GM23338 (cell line): ENCODE measurements at regions not wholly inside any gene's neighbourhood (a gene's known extent, or its start where the extent isn't known, plus 50 kb on each side); places are given as distances from the start of the nearest gene placed in this dataset.

Source experiments
- ATAC-seq: fragments of 200-7000 bp; cut with Tn5 transposase; 3 replicates; pipeline ENCODE4 v1.9.1; 2020
- DNase-seq: peaks from one replicate; pipeline ENCODE4 v3.0.0-alpha.2; 2015; ENCODE audit warnings: low spot score
- H2AFZ ChIP-seq: fragments of 200-600 bp; sonication (generic); 2 replicates; pipeline ENCODE4 v1.8.0; 2016; ENCODE audit warnings: antibody characterized with exemption, mild to moderate bottlenecking, moderate library complexity
- H3F3A ChIP-seq: fragments of 200-600 bp; sonication (generic); replicated peaks from 2 replicates; pipeline ENCODE4 v1.8.0; 2017; ENCODE audit warnings: antibody characterized with exemption, mixed run types, low read depth
- H3K27ac ChIP-seq: fragments of 200-600 bp; sonication (generic); 2 replicates; pipeline ENCODE4 v1.6.1; 2016; ENCODE audit warnings: low read depth
- H3K27me3 ChIP-seq: fragments of 200-600 bp; sonication (generic); 2 replicates; pipeline ENCODE4 v1.8.0; 2016; ENCODE audit warnings: mild to moderate bottlenecking, mixed run types, moderate library complexity; ENCODE audit not compliant: insufficient read depth
- H3K36me3 ChIP-seq: fragments of 200-600 bp; sonication (generic); 2 replicates; pipeline ENCODE4 v1.8.0; 2016; ENCODE audit warnings: mild to moderate bottlenecking; ENCODE audit not compliant: insufficient read depth
- H3K4me1 ChIP-seq: fragments of 200-600 bp; sonication (generic); 2 replicates; pipeline ENCODE4 v1.8.0; 2016; ENCODE audit warnings: mild to moderate bottlenecking, moderate library complexity; ENCODE audit not compliant: insufficient read depth
- H3K4me2 ChIP-seq: fragments of 200-600 bp; sonication (generic); 2 replicates; pipeline ENCODE4 v1.7.1; 2017; ENCODE audit warnings: mixed run types
- H3K4me3 ChIP-seq: fragments of 200-600 bp; sonication (generic); 2 replicates; pipeline ENCODE4 v1.6.1; 2016; ENCODE audit warnings: mixed run types
- H3K79me2 ChIP-seq: fragments of 200-600 bp; sonication (generic); replicated peaks from 2 replicates; pipeline ENCODE4 v1.8.0; 2017; ENCODE audit warnings: mild to moderate bottlenecking; ENCODE audit not compliant: insufficient read depth
- H3K9me2 ChIP-seq: fragments of 200-600 bp; sonication (generic); 2 replicates; pipeline ENCODE4 v1.8.0; 2017; ENCODE audit not compliant: insufficient read depth
- H4K20me1 ChIP-seq: fragments of 200-600 bp; sonication (generic); replicated peaks from 2 replicates; pipeline ENCODE4 v1.8.0; 2017; ENCODE audit warnings: mild to moderate bottlenecking; ENCODE audit not compliant: insufficient read depth
- H3K27ac Mint-ChIP-seq: 2 replicates; pipeline ENCODE4 v1.8.0; 2020; ENCODE audit warnings: inconsistent platforms, mild to moderate bottlenecking, moderate library complexity, mixed read lengths
- H3K27me3 Mint-ChIP-seq: 3 replicates; pipeline ENCODE4 v1.8.0; 2022; ENCODE audit warnings: low read depth, mild to moderate bottlenecking, moderate library complexity, mixed read lengths, inconsistent platforms; ENCODE audit not compliant: insufficient read depth, poor library complexity
- H3K36me3 Mint-ChIP-seq: 3 replicates; pipeline ENCODE4 v1.8.0; 2021; ENCODE audit warnings: low read depth, mild to moderate bottlenecking, inconsistent platforms, moderate library complexity, mixed read lengths
- H3K4me1 Mint-ChIP-seq: 3 replicates; pipeline ENCODE4 v1.8.0; 2020; ENCODE audit warnings: mild to moderate bottlenecking, inconsistent platforms, mixed read lengths
- H3K4me3 Mint-ChIP-seq: 3 replicates; pipeline ENCODE4 v1.8.0; 2021; ENCODE audit warnings: moderate library complexity, mild to moderate bottlenecking, inconsistent platforms, mixed read lengths
- H3K9me3 Mint-ChIP-seq: 3 replicates; pipeline ENCODE4 v1.8.0; 2020; ENCODE audit warnings: moderate library complexity, mild to moderate bottlenecking, inconsistent platforms, mixed read lengths
- CREB1 ChIP-seq: fragments of 250-450 bp; sonication (Bioruptor Pico); IDR thresholded peaks from 2 replicates; pipeline ENCODE4 v1.5.0; 2020; ENCODE audit warnings: low read depth, mild to moderate bottlenecking, moderate library complexity
- CTCF ChIP-seq, 2 experiments: fragments of 200-600 bp in 1 of 2; sonication (generic) in 1 of 2; conservative IDR thresholded peaks; 2 replicates each; pipeline versions ENCODE4 v1.5.1 to v1.6.1; 2016 to 2017; ENCODE audit warnings: antibody characterized with exemption in 2 of 2, low read depth in 2 of 2, mild to moderate bottlenecking in 2 of 2, moderate library complexity in 1 of 2
- ETS1 ChIP-seq: IDR thresholded peaks from 2 replicates; pipeline ENCODE4 v1.6.1; 2016; ENCODE audit warnings: antibody characterized with exemption
- EZH2 ChIP-seq: fragments of 200-600 bp; sonication (generic); IDR thresholded peaks from one replicate; pipeline ENCODE4 v1.8.0; 2017; ENCODE audit warnings: antibody characterized with exemption, mild to moderate bottlenecking, low read depth; ENCODE audit not compliant: unreplicated experiment
- EZH2phosphoT487 ChIP-seq: fragments of 200-600 bp; sonication (generic); IDR thresholded peaks from one replicate; pipeline ENCODE4 v1.8.1; 2018; ENCODE audit warnings: antibody characterized with exemption; ENCODE audit not compliant: unreplicated experiment
- JUNB ChIP-seq: IDR thresholded peaks from one replicate; pipeline ENCODE4 v1.6.1; 2016; ENCODE audit warnings: antibody characterized with exemption; ENCODE audit not compliant: unreplicated experiment
- NANOG ChIP-seq: IDR thresholded peaks from 2 replicates; pipeline ENCODE4 v1.6.1; 2016; ENCODE audit warnings: antibody characterized with exemption, borderline replicate concordance
- POLR2AphosphoS5 ChIP-seq: IDR thresholded peaks from 2 replicates; pipeline ENCODE4 v1.6.1; 2016; ENCODE audit warnings: antibody characterized with exemption, low read depth
- REST ChIP-seq: IDR thresholded peaks from one replicate; pipeline ENCODE4 v1.6.1; 2018; ENCODE audit warnings: antibody characterized with exemption; ENCODE audit not compliant: unreplicated experiment
- STAT1 ChIP-seq: IDR thresholded peaks from one replicate; pipeline ENCODE4 v1.6.1; 2016; ENCODE audit warnings: antibody characterized with exemption; ENCODE audit not compliant: unreplicated experiment
- ZNF114 ChIP-seq: fragments of 250-450 bp; sonication (Bioruptor Pico); IDR thresholded peaks from 2 replicates; pipeline ENCODE4 v1.5.0; 2020; ENCODE audit warnings: mild to moderate bottlenecking, moderate library complexity
- ZNF331 ChIP-seq: fragments of 250-450 bp; sonication (Bioruptor Pico); IDR thresholded peaks from 2 replicates; pipeline ENCODE4 v1.5.0; 2020; ENCODE audit warnings: low read depth, mild to moderate bottlenecking, moderate library complexity
- ZNF462 ChIP-seq: fragments of 250-450 bp; sonication (Bioruptor Pico); IDR thresholded peaks from 2 replicates; pipeline ENCODE4 v1.5.0; 2020; ENCODE audit warnings: mild to moderate bottlenecking, moderate library complexity

GRCh38 chrX:96407981-96408380 is 276.7 kb upstream of the DIAPH2 start (continued):
- TF ChIP-seq CTCF (conservative IDR thresholded peaks at IDR 0.05; ENCODE audit: low read depth in 2 of 2): no peak
- TF ChIP-seq JUNB: no peak
- TF ChIP-seq EZH2phosphoT487: no peak
- TF ChIP-seq STAT1: no peak
- no peak for TF ChIP-seq NANOG
- TF ChIP-seq EZH2: no peak
- TF ChIP-seq ZNF114: no peak
- TF ChIP-seq CREB1 (CRISPR knock-in tag): no peak

GRCh38 chrX:96410927-96411326 is 273.7 kb upstream of the DIAPH2 start:
- no peak overlapping the region for H3K4me2 ChIP-seq
- H3K79me2 ChIP-seq: no peaks in the 10 kb centered on the region
- peaks cover 13% of the 10 kb centered on the region; the same call in 2 of the 3 replicates for H3K4me1 Mint-ChIP-seq
- H3K4me3 ChIP-seq: no peak overlapping the region
- H3K27ac ChIP-seq: no peak overlapping the region
- H3F3A ChIP-seq: no peaks in the 10 kb centered on the region
- no peak overlapping the region for H3K4me3 Mint-ChIP-seq
- no peaks in the 10 kb centered on the region for H4K20me1 ChIP-seq
- no peaks in the 10 kb centered on the region for H3K27me3 ChIP-seq
- H3K27me3 Mint-ChIP-seq: no peaks in the 10 kb centered on the region
- H3K36me3 ChIP-seq: no peaks in the 10 kb centered on the region
- H3K36me3 Mint-ChIP-seq: no peaks in the 10 kb centered on the region
- H3K9me2 ChIP-seq: no peaks in the 10 kb centered on the region
- H3K9me3 Mint-ChIP-seq: no peaks in the 10 kb centered on the region
- ATAC-seq (no peak), DNase-seq (no peak)
- H3K27ac Mint-ChIP-seq: no peak overlapping the region
- H2AFZ ChIP-seq: no peak overlapping the region
- peaks cover 14% of the 10 kb centered on the region for H3K4me1 ChIP-seq
- TF ChIP-seq EZH2 (no peak), ZNF462 (no peak), POLR2AphosphoS5 (no peak), ZNF331 (CRISPR knock-in tag) (no peak), NANOG (no peak), STAT1 (no peak), REST (no peak), JUNB (no peak), ZNF114 (no peak), EZH2phosphoT487 (no peak), ETS1 (no peak), CREB1 (CRISPR knock-in tag) (no peak)
